NCI-H82 treated with DMSO at 0.1 percent for 48 hours (cell line): ENCODE measurements at regions not wholly inside any gene's neighbourhood (a gene's known extent, or its start where the extent isn't known, plus 50 kb on each side); places are given as distances from the start of the nearest gene placed in this dataset.

Experiments used
- DNase-seq: peaks from one replicate; lab custom pipeline; 2025; ENCODE audit not compliant: unreplicated experiment; lab: John Stamatoyannopoulos, UW

- no peak for DNase-seq
Observed at GRCh38 chr3:19093084-19093483, 55.2 kb upstream of the KCNH8 start.

GRCh38 chr3:19077388-19077787, 70.9 kb upstream of the KCNH8 start:
- DNase-seq, result no peak

- DNase-seq, result no peak
Observed at GRCh38 chr3:19075037-19075436, 73.3 kb upstream of the KCNH8 start.

- no peak for DNase-seq
Observed at GRCh38 chr3:19074257-19074900, 73.9 kb upstream of the KCNH8 start.

- no peak for DNase-seq
Observed at GRCh38 chr3:19073341-19074105, 74.8 kb upstream of the KCNH8 start.

- DNase-seq, result no peak
Observed at GRCh38 chr3:19070325-19070724, 78.0 kb upstream of the KCNH8 start.

- no peak for DNase-seq
Observed at GRCh38 chr3:19065027-19065426, 83.3 kb upstream of the KCNH8 start.

- DNase-seq, result no peak
Observed at GRCh38 chr3:19063936-19064335, 84.4 kb upstream of the KCNH8 start.

GRCh38 chr3:19060404-19060803, 87.9 kb upstream of the KCNH8 start:
- DNase-seq, result no peak

- DNase-seq, result no peak
Observed at GRCh38 chr3:19052874-19053273, 95.4 kb upstream of the KCNH8 start.

- no peak for DNase-seq
Observed at GRCh38 chr3:19046440-19046839, 101.9 kb upstream of the KCNH8 start.

- no peak for DNase-seq
Observed at GRCh38 chr3:19030522-19030839, 117.8 kb upstream of the KCNH8 start.

GRCh38 chr3:19029837-19030521, 118.3 kb upstream of the KCNH8 start:
- no peak for DNase-seq

- no peak for DNase-seq
Observed at GRCh38 chr3:19025441-19025840, 122.9 kb upstream of the KCNH8 start.

- no peak for DNase-seq
Observed at GRCh38 chr3:19022546-19022945, 125.8 kb upstream of the KCNH8 start.

- no peak for DNase-seq
Observed at GRCh38 chr3:19016851-19017250, 131.5 kb upstream of the KCNH8 start.

- DNase-seq, result no peak
Observed at GRCh38 chr3:19013879-19014278, 134.4 kb upstream of the KCNH8 start.

GRCh38 chr3:19012846-19013245, 135.5 kb upstream of the KCNH8 start:
- DNase-seq, result no peak

GRCh38 chr3:19002606-19003005, 145.7 kb upstream of the KCNH8 start:
- no peak for DNase-seq

GRCh38 chr3:18998069-18998468, 150.2 kb upstream of the KCNH8 start:
- DNase-seq, result no peak

- DNase-seq, result no peak
Observed at GRCh38 chr3:18992709-18993108, 155.6 kb upstream of the KCNH8 start.

- no peak for DNase-seq
Observed at GRCh38 chr3:18989237-18989795, 159.0 kb upstream of the KCNH8 start.
